ENCODE measurements at regions not wholly inside any gene's neighbourhood (a gene's known extent, or its start where the extent isn't known, plus 50 kb on each side); places are given as distances from the start of the nearest gene placed in this dataset.

GRCh38 chr7:41294556-41295454 lies 408.1 kb downstream of the INHBA start:
- Histone ChIP-seq H3K9me2 (replicated peaks; ENCODE audit: low read depth, low read length) (no peaks in the 10 kb centered on the region), H3K4me2 (ENCODE audit: low read depth, low read length, poor library complexity, severe bottlenecking) (no peak overlapping the region), H3K36me3 (ENCODE audit: insufficient read depth, low read length) (no peaks in the 10 kb centered on the region), H2AFZ (ENCODE audit: low read length) (no peak overlapping the region), H3K4me1 (ENCODE audit: insufficient read depth, low read length, poor library complexity, severe bottlenecking) (no peaks in the 10 kb centered on the region), H3K9me3 (ENCODE audit: insufficient read depth, low read depth, low read length) (no peaks in the 10 kb centered on the region), H3K9ac (ENCODE audit: low read depth, low read length, poor library complexity, severe bottlenecking) (no peak overlapping the region), H3K27me3 (ENCODE audit: insufficient read depth, low read length, poor library complexity, severe bottlenecking) (no peaks in the 10 kb centered on the region), H3K79me2 (ENCODE audit: insufficient read depth, low read length) (no peaks in the 10 kb centered on the region), H4K20me1 (ENCODE audit: insufficient read depth, low read length, poor library complexity, severe bottlenecking) (no peaks in the 10 kb centered on the region), H3K4me3 (ENCODE audit: low read length, poor library complexity, severe bottlenecking) (no peak overlapping the region), H3F3A (ENCODE audit: low read depth) (no peaks in the 10 kb centered on the region)
- TF ChIP-seq CTCF (conservative IDR thresholded peaks at IDR 0.05; ENCODE audit: low read length) (no peak), EZH2phosphoT487 (IDR thresholded peaks at IDR 0.05; ENCODE audit: borderline replicate concordance) (no peak)

GRCh38 chr7:41292487-41292886 lies 410.4 kb downstream of the INHBA start:
- Histone ChIP-seq H3K79me2 (ENCODE audit: insufficient read depth, low read length) (no peaks in the 10 kb centered on the region), H3K4me2 (ENCODE audit: low read depth, low read length, poor library complexity, severe bottlenecking) (no peak overlapping the region), H3K9ac (ENCODE audit: low read depth, low read length, poor library complexity, severe bottlenecking) (no peak overlapping the region), H2AFZ (ENCODE audit: low read length) (no peak overlapping the region), H3K4me3 (ENCODE audit: low read length, poor library complexity, severe bottlenecking) (no peak overlapping the region), H3K4me1 (ENCODE audit: insufficient read depth, low read length, poor library complexity, severe bottlenecking) (no peaks in the 10 kb centered on the region), H3K9me2 (replicated peaks; ENCODE audit: low read depth, low read length) (no peaks in the 10 kb centered on the region), H3F3A (ENCODE audit: low read depth) (no peaks in the 10 kb centered on the region), H3K36me3 (ENCODE audit: insufficient read depth, low read length) (no peaks in the 10 kb centered on the region), H3K27me3 (ENCODE audit: insufficient read depth, low read length, poor library complexity, severe bottlenecking) (no peaks in the 10 kb centered on the region), H3K9me3 (ENCODE audit: insufficient read depth, low read depth, low read length) (no peaks in the 10 kb centered on the region), H4K20me1 (ENCODE audit: insufficient read depth, low read length, poor library complexity, severe bottlenecking) (no peaks in the 10 kb centered on the region)
- TF ChIP-seq EZH2phosphoT487 (IDR thresholded peaks at IDR 0.05; ENCODE audit: borderline replicate concordance) (no peak), CTCF (conservative IDR thresholded peaks at IDR 0.05; ENCODE audit: low read length) (no peak)

GRCh38 chr7:41287559-41288335 lies 415.1 kb downstream of the INHBA start:
- Histone ChIP-seq H3F3A (ENCODE audit: low read depth) (no peaks in the 10 kb centered on the region), H3K4me2 (ENCODE audit: low read depth, low read length, poor library complexity, severe bottlenecking) (no peak overlapping the region), H3K4me3 (ENCODE audit: low read length, poor library complexity, severe bottlenecking) (no peak overlapping the region)

More at GRCh38 chr7:41287559-41288335, 415.1 kb downstream of the INHBA start:
- H3K9me3 ChIP-seq (ENCODE audit: insufficient read depth, low read depth, low read length) = no peaks in the 10 kb centered on the region
- no peak overlapping the region for H2AFZ ChIP-seq (ENCODE audit: low read length)
- H3K9me2 ChIP-seq (replicated peaks; ENCODE audit: low read depth, low read length) = no peaks in the 10 kb centered on the region
- no peaks in the 10 kb centered on the region for H3K79me2 ChIP-seq (ENCODE audit: insufficient read depth, low read length)
- H3K36me3 ChIP-seq (ENCODE audit: insufficient read depth, low read length) = no peaks in the 10 kb centered on the region
- no peaks in the 10 kb centered on the region for H3K27me3 ChIP-seq (ENCODE audit: insufficient read depth, low read length, poor library complexity, severe bottlenecking)
- no peaks in the 10 kb centered on the region for H3K4me1 ChIP-seq (ENCODE audit: insufficient read depth, low read length, poor library complexity, severe bottlenecking)
- H4K20me1 ChIP-seq (ENCODE audit: insufficient read depth, low read length, poor library complexity, severe bottlenecking) = no peaks in the 10 kb centered on the region
- H3K9ac ChIP-seq (ENCODE audit: low read depth, low read length, poor library complexity, severe bottlenecking) = no peak overlapping the region
- TF ChIP-seq CTCF (conservative IDR thresholded peaks at IDR 0.05; ENCODE audit: low read length) (no peak), EZH2phosphoT487 (IDR thresholded peaks at IDR 0.05; ENCODE audit: borderline replicate concordance) (no peak)
